ENCODE measurements at regions not wholly inside any gene's neighbourhood (a gene's known extent, or its start where the extent isn't known, plus 50 kb on each side); places are given as distances from the start of the nearest gene placed in this dataset.

DNA sequence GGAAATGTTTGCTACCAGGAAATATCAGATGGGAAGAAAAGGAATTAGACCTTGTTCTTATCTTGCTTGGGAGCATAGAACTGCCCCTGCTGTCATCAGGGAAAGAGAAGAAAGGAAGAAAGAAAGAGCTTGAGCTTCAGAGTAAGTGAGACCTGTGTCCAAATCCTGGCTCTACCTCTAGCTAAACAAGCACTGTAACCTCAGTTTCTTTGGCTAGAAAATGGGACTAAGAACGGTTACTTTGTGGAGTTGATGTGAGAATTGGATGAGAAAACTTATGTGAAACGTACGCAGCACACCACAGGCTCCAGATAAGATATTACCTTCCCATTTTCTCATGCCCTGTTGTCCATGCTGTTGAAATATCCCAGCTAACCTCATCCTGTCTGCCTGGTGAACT, 57.1 kb upstream of the CREB3L1 start:
- TF ChIP-seq, protein P1, sequence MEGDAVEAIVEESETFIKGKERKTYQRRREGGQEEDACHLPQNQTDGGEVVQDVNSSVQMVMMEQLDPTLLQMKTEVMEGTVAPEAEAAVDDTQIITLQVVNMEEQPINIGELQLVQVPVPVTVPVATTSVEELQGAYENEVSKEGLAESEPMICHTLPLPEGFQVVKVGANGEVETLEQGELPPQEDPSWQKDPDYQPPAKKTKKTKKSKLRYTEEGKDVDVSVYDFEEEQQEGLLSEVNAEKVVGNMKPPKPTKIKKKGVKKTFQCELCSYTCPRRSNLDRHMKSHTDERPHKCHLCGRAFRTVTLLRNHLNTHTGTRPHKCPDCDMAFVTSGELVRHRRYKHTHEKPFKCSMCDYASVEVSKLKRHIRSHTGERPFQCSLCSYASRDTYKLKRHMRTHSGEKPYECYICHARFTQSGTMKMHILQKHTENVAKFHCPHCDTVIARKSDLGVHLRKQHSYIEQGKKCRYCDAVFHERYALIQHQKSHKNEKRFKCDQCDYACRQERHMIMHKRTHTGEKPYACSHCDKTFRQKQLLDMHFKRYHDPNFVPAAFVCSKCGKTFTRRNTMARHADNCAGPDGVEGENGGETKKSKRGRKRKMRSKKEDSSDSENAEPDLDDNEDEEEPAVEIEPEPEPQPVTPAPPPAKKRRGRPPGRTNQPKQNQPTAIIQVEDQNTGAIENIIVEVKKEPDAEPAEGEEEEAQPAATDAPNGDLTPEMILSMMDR (IDR thresholded peaks at IDR 0.05 in 4 of 5, conservative IDR thresholded peaks at IDR 0.05 in 1 of 5) = no peak
- TF ChIP-seq POLR2A (IDR thresholded peaks at IDR 0.05) = no peak

Measured in gastrocnemius medialis (tissue), 4 donors.